ENCODE measurements at regions not wholly inside any gene's neighbourhood (a gene's known extent, or its start where the extent isn't known, plus 50 kb on each side); places are given as distances from the start of the nearest gene placed in this dataset.

DNA sequence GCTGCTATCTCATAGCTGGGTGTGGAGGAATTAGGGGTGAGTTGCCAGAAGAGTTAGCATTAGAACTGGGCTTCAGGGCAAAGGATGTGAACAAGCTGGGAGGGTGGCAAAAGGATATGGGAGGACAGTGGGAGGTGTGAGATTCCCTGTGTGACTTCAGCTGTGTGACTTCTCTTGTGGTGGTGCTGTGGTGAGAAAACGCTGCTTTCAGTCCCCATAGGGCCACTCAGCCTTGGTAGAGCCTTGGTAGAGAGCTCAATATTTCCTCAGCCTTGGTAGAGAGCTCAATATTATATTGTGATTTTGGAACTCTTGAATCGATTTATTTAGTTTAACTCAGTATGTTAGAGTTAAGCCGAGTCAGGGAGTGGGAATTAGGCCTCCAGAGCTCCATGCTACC is 499.7 kb downstream of the EDEM1 start:
- no peak for TF ChIP-seq POLR2A (IDR thresholded peaks at IDR 0.05)
- TF ChIP-seq, protein P1, sequence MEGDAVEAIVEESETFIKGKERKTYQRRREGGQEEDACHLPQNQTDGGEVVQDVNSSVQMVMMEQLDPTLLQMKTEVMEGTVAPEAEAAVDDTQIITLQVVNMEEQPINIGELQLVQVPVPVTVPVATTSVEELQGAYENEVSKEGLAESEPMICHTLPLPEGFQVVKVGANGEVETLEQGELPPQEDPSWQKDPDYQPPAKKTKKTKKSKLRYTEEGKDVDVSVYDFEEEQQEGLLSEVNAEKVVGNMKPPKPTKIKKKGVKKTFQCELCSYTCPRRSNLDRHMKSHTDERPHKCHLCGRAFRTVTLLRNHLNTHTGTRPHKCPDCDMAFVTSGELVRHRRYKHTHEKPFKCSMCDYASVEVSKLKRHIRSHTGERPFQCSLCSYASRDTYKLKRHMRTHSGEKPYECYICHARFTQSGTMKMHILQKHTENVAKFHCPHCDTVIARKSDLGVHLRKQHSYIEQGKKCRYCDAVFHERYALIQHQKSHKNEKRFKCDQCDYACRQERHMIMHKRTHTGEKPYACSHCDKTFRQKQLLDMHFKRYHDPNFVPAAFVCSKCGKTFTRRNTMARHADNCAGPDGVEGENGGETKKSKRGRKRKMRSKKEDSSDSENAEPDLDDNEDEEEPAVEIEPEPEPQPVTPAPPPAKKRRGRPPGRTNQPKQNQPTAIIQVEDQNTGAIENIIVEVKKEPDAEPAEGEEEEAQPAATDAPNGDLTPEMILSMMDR (IDR thresholded peaks at IDR 0.05 in 8 of 11, conservative IDR thresholded peaks at IDR 0.05 in 3 of 11): no peak
- TF ChIP-seq POLR2AphosphoS5 (IDR thresholded peaks at IDR 0.05): no peak

Measured in spleen (tissue), 7 donors.